BE2C (cell line): ENCODE measurements at regions not wholly inside any gene's neighbourhood (a gene's known extent, or its start where the extent isn't known, plus 50 kb on each side); places are given as distances from the start of the nearest gene placed in this dataset.

Experiments
- DNase-seq: peaks from one replicate; pipeline ENCODE4 v3.0.0-alpha.2; 2020
- H3K27me3 ChIP-seq: fragments of 250-450 bp; sonication (Bioruptor Pico); 2 replicates; pipeline ENCODE4 v1.5.1; 2020; ENCODE audit warnings: mild to moderate bottlenecking
- H3K36me3 ChIP-seq: fragments of 250-450 bp; sonication (Bioruptor Pico); 2 replicates; pipeline ENCODE4 v1.5.1; 2020; ENCODE audit warnings: mild to moderate bottlenecking
- H3K4me1 ChIP-seq: fragments of 250-450 bp; sonication (Bioruptor Pico); 2 replicates; pipeline ENCODE4 v1.5.1; 2020
- H3K4me3 ChIP-seq: 2 replicates; pipeline ENCODE4 v1.5.1; 2011; ENCODE audit warnings: low read depth, low read length
- H3K9me3 ChIP-seq: fragments of 250-450 bp; sonication (Bioruptor Pico); 2 replicates; pipeline ENCODE4 v1.5.1; 2020
- CTCF ChIP-seq: IDR thresholded peaks from 2 replicates; pipeline ENCODE4 v1.5.1; 2012; ENCODE audit warnings: mild to moderate bottlenecking, low read depth, low read length

- no peaks in the 10 kb centered on the region; the same call in 1 of the 2 replicates for H3K27me3 ChIP-seq
- H3K36me3 ChIP-seq = no peaks in the 10 kb centered on the region
- no peak overlapping the region for H3K4me3 ChIP-seq
- no peak for DNase-seq
- 0 out of 2 replicates have a peak, but pooled peaks cover 3% of the 10 kb centered on the region for H3K4me1 ChIP-seq
- no peak for TF ChIP-seq CTCF
- no peaks in the 10 kb centered on the region for H3K9me3 ChIP-seq
Measured at GRCh38 chr16:72468582-72468981, 296.6 kb upstream of the PMFBP1 start.

- peak; percentile 88 for TF ChIP-seq CTCF
- no peaks in the 10 kb centered on the region for H3K36me3 ChIP-seq
- no peaks in the 10 kb centered on the region for H3K9me3 ChIP-seq
- no peak overlapping the region for H3K4me3 ChIP-seq
- no peaks in the 10 kb centered on the region; the same call in 1 of the 2 replicates for H3K27me3 ChIP-seq
- 0 out of 2 replicates have a peak, but pooled peaks cover 3% of the 10 kb centered on the region for H3K4me1 ChIP-seq
- peak; percentile 42 for DNase-seq
Measured at GRCh38 chr16:72467157-72467759, 295.3 kb upstream of the PMFBP1 start.

- Histone ChIP-seq H3K27me3 (no peaks in the 10 kb centered on the region; the same call in 1 of the 2 replicates), H3K9me3 (no peaks in the 10 kb centered on the region), H3K36me3 (no peaks in the 10 kb centered on the region), H3K4me3 (no peak overlapping the region), H3K4me1 (0 out of 2 replicates have a peak, but pooled peaks cover 3% of the 10 kb centered on the region)
- TF ChIP-seq CTCF = no peak
- no peak for DNase-seq
Measured at GRCh38 chr16:72464597-72465368, 292.8 kb upstream of the PMFBP1 start.

GRCh38 chr16:72464052-72464451 is 292.1 kb upstream of the PMFBP1 start:
- Histone ChIP-seq H3K27me3 (no peaks in the 10 kb centered on the region; the same call in 1 of the 2 replicates), H3K36me3 (no peaks in the 10 kb centered on the region), H3K4me1 (0 out of 2 replicates have a peak, but pooled peaks cover 3% of the 10 kb centered on the region), H3K9me3 (no peaks in the 10 kb centered on the region), H3K4me3 (no peak overlapping the region)
- no peak for TF ChIP-seq CTCF
- DNase-seq = no peak

GRCh38 chr16:72458035-72458434 is 286.1 kb upstream of the PMFBP1 start:
- no peaks in the 10 kb centered on the region for H3K9me3 ChIP-seq

More at GRCh38 chr16:72458035-72458434, 286.1 kb upstream of the PMFBP1 start:
- H3K27me3 ChIP-seq = no peaks in the 10 kb centered on the region
- TF ChIP-seq CTCF = no peak
- no peaks in the 10 kb centered on the region for H3K36me3 ChIP-seq
- no peak for DNase-seq
- H3K4me3 ChIP-seq = no peak overlapping the region
- no peaks in the 10 kb centered on the region for H3K4me1 ChIP-seq
